Lower leg skin (tissue), 4 donors: ENCODE measurements at regions not wholly inside any gene's neighbourhood (a gene's known extent, or its start where the extent isn't known, plus 50 kb on each side); places are given as distances from the start of the nearest gene placed in this dataset.

ENCODE experiments used
- DNase-seq, 2 donors: peaks; one replicate each; pipeline ENCODE4 v3.0.0-alpha.2; 2019; ENCODE audit warnings: low spot score in 2 of 2
- H3K4me3 ChIP-seq: fragments of 200-600 bp; sonication (generic); 2 replicates; pipeline ENCODE4 v1.5.1; 2017; ENCODE audit warnings: mild to moderate bottlenecking, low read depth; ENCODE audit not compliant: poor library complexity, severe bottlenecking
- CTCF ChIP-seq, 3 donors: fragments of 450-650 bp; IDR thresholded peaks; one replicate each; pipeline ENCODE4 v1.5.1; 2016; ENCODE audit warnings: antibody characterized with exemption in 3 of 3, mild to moderate bottlenecking in 3 of 3, moderate library complexity in 2 of 3
- POLR2A ChIP-seq, 2 donors: fragments of 450-650 bp; IDR thresholded peaks; one replicate each; pipeline ENCODE4 v1.6.1; 2016 to 2017; ENCODE audit warnings: antibody characterized with exemption in 2 of 2, mild to moderate bottlenecking in 1 of 2, moderate library complexity in 1 of 2
- WGBS, 2 donors: methylation state at CpG; one replicate each; pipeline ENCODE4 v1.1.5; 2018; 5-methylcytosine and 5-hydroxymethylcytosine counted together
- intact Hi-C: fragments of 100-400 bp; cut with DNase I; formaldehyde crosslinking; loops from one replicate; pipeline ENCODE4 v1.15.0; 2023; ENCODE audit warnings: low total_unique reads

- no peak for DNase-seq
- H3K4me3 ChIP-seq, result no peak overlapping the region
- WGBS, 2 donors, result 27 to 30% methylated on average over 2 of the region's 2 CpGs
- TF ChIP-seq POLR2A (IDR thresholded peaks at IDR 0.05) (no peak), CTCF (IDR thresholded peaks at IDR 0.05) (no peak)
- intact Hi-C loops, result no loop called here
These were observed 415.2 kb upstream of the OR4E1 start for GRCh38 chr14:22088614-22089342.

GRCh38 chr14:22086131-22086530 lies 412.5 kb upstream of the OR4E1 start:
- TF ChIP-seq POLR2A (IDR thresholded peaks at IDR 0.05) (no peak), CTCF (IDR thresholded peaks at IDR 0.05) (no peak)
- 87 to 94% methylated on average over 1 of the region's 1 CpG for WGBS, 2 donors
- intact Hi-C loops, result no loop called here
- no peak overlapping the region for H3K4me3 ChIP-seq
- DNase-seq, result no peak

- WGBS, 2 donors, result 47 to 51% methylated on average over 6 of the region's 6 CpGs
- TF ChIP-seq CTCF (IDR thresholded peaks at IDR 0.05) (peak in 1 of 3 donors; percentile 43), POLR2A (IDR thresholded peaks at IDR 0.05) (no peak)
- DNase-seq, result peak in 1 of 2 donors; percentile 35
These were observed 411.0 kb upstream of the OR4E1 start for GRCh38 chr14:22084393-22085281.

GRCh38 chr14:22081337-22081736 lies 407.7 kb upstream of the OR4E1 start:
- no peak for DNase-seq
- WGBS, 2 donors, result 30 to 32% methylated on average over 1 of the region's 1 CpG
- TF ChIP-seq CTCF (IDR thresholded peaks at IDR 0.05) (no peak), POLR2A (IDR thresholded peaks at IDR 0.05) (no peak)
- H3K4me3 ChIP-seq, result no peak overlapping the region
- intact Hi-C loops, result no loop called here

More at GRCh38 chr14:22084393-22085281, 411.0 kb upstream of the OR4E1 start:
- intact Hi-C loops, result no loop called here
- H3K4me3 ChIP-seq, result no peak overlapping the region

GRCh38 chr14:22079766-22080165 lies 406.1 kb upstream of the OR4E1 start:
- DNase-seq, result no peak
- H3K4me3 ChIP-seq, result no peak overlapping the region
- intact Hi-C loops, result no loop called here
- TF ChIP-seq CTCF (IDR thresholded peaks at IDR 0.05) (no peak), POLR2A (IDR thresholded peaks at IDR 0.05) (no peak)
- 76 to 91% methylated on average over 1 of the region's 1 CpG for WGBS, 2 donors
